Fibroblast of lung (primary cell): ENCODE measurements at regions not wholly inside any gene's neighbourhood (a gene's known extent, or its start where the extent isn't known, plus 50 kb on each side); places are given as distances from the start of the nearest gene placed in this dataset.

Experiments
- EZH2 ChIP-seq: IDR thresholded peaks from 2 replicates; pipeline ENCODE4 v1.5.1; 2012; ENCODE audit warnings: low read length, control low read depth, mild to moderate bottlenecking; ENCODE audit errors: missing control alignments
- TF ChIP-seq, protein P1 (sequence below), 2 donors: IDR thresholded peaks in 1 of 2; conservative IDR thresholded peaks in 1 of 2; 1 replicate in 1 of 2; 2 replicates in 1 of 2; pipeline ENCODE4 v1.5.1; 2011 to 2012; ENCODE audit warnings: low read length in 2 of 2, control low read depth in 1 of 2, inconsistent platforms in 1 of 2, low read depth in 1 of 2, mild to moderate bottlenecking in 1 of 2

DNA sequence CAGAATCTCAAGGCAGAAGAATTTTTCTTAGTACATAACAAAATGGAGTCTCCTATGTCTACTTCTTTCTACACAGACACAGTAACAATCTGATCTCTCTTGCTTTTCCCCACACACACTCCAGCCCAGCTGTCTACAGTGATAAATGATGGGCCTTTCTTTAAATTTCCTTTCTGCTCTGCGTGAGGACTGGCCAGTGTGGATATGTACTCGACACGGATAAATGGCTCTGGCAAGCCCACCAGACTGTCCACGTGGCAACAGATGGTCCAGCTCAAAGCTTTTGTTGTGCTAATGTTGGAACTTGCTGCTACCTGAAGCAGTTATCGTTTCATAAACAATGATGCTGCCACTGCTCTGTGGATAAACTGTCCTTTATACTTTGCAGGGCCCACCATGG, 410.7 kb downstream of the TMEM114 start:
- no peak for TF ChIP-seq EZH2
- TF ChIP-seq, protein P1, sequence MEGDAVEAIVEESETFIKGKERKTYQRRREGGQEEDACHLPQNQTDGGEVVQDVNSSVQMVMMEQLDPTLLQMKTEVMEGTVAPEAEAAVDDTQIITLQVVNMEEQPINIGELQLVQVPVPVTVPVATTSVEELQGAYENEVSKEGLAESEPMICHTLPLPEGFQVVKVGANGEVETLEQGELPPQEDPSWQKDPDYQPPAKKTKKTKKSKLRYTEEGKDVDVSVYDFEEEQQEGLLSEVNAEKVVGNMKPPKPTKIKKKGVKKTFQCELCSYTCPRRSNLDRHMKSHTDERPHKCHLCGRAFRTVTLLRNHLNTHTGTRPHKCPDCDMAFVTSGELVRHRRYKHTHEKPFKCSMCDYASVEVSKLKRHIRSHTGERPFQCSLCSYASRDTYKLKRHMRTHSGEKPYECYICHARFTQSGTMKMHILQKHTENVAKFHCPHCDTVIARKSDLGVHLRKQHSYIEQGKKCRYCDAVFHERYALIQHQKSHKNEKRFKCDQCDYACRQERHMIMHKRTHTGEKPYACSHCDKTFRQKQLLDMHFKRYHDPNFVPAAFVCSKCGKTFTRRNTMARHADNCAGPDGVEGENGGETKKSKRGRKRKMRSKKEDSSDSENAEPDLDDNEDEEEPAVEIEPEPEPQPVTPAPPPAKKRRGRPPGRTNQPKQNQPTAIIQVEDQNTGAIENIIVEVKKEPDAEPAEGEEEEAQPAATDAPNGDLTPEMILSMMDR (conservative IDR thresholded peaks at IDR 0.05 in 1 of 2, IDR thresholded peaks at IDR 0.05 in 1 of 2; ENCODE audit: low read depth in 1 of 2, low read length in 2 of 2), result no peak
